ENCODE measurements at regions not wholly inside any gene's neighbourhood (a gene's known extent, or its start where the extent isn't known, plus 50 kb on each side); places are given as distances from the start of the nearest gene placed in this dataset.

DNA sequence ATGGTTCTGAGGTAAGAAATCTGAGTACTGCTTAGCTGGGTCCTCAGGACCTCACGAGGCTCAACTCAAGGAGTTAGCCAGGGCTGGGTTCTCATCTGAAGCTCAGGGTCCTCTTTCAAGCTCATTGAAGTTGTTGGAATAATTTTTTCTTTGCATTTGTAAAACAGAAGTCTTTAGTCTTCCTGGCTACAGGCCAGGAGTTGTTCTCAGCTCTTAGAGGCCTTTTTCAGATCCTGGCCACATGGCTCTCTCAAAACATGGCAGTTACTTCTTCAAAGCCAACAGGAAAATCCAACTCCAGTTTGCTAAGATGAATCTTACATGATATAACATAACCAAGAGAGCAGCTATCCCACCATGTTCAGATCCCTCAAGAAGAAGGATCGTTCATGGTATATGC lies 92.3 kb upstream of the CHODL start:
- H3K4me1 ChIP-seq (ENCODE audit: insufficient read depth, low read length): no peaks in the 10 kb centered on the region
- ATAC-seq (no peak), DNase-seq (ENCODE audit: low spot score) (no peak), FAIRE-seq (no peak)
- no peaks in the 10 kb centered on the region for H3K27me3 ChIP-seq (ENCODE audit: control insufficient read depth in 1 of 2, insufficient read depth in 2 of 2, low read length in 2 of 2)
- WGBS (ENCODE audit: low lambda C conversion rate): 0% methylated on average over 2 of the region's 2 CpGs
- CTCF ChIA-PET (ENCODE audit: low intra/inter-chr PET ratio, low total read pairs): no interaction called here
- TF ChIP-seq GATAD2A (CRISPR knock-in tag; IDR thresholded peaks at IDR 0.05) (no peak), MIER3 (CRISPR knock-in tag; IDR thresholded peaks at IDR 0.05; ENCODE audit: borderline replicate concordance) (no peak), ZSCAN20 (CRISPR knock-in tag; IDR thresholded peaks at IDR 0.05; ENCODE audit: borderline replicate concordance) (no peak), ERF (CRISPR knock-in tag; IDR thresholded peaks at IDR 0.05) (no peak), SYNCRIP (IDR thresholded peaks at IDR 0.05; ENCODE audit: insufficient read depth, low read depth, low read length) (no peak), TCF12 (IDR thresholded peaks at IDR 0.05) (no peak), TCF12 (CRISPR knock-in tag; IDR thresholded peaks at IDR 0.05) (no peak), ZNF577 (CRISPR knock-in tag; IDR thresholded peaks at IDR 0.05; ENCODE audit: borderline replicate concordance, low read depth) (no peak), PHF8 (CRISPR knock-in tag; IDR thresholded peaks at IDR 0.05) (no peak), ATF7-NPFF (CRISPR knock-in tag; IDR thresholded peaks at IDR 0.05; ENCODE audit: low read depth) (no peak), THAP11 (CRISPR knock-in tag; IDR thresholded peaks at IDR 0.05) (no peak), ISX (CRISPR knock-in tag; conservative IDR thresholded peaks at IDR 0.05) (no peak)
- TF ChIP-seq, protein P1, sequence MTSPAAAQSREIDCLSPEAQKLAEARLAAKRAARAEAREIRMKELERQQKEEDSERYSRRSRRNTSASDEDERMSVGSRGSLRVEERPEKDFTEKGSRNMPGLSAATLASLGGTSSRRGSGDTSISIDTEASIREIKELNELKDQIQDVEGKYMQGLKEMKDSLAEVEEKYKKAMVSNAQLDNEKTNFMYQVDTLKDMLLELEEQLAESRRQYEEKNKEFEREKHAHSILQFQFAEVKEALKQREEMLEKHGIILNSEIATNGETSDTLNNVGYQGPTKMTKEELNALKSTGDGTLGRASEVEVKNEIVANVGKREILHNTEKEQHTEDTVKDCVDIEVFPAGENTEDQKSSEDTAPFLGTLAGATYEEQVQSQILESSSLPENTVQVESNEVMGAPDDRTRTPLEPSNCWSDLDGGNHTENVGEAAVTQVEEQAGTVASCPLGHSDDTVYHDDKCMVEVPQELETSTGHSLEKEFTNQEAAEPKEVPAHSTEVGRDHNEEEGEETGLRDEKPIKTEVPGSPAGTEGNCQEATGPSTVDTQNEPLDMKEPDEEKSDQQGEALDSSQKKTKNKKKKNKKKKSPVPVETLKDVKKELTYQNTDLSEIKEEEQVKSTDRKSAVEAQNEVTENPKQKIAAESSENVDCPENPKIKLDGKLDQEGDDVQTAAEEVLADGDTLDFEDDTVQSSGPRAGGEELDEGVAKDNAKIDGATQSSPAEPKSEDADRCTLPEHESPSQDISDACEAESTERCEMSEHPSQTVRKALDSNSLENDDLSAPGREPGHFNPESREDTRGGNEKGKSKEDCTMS (CRISPR knock-in tag; conservative IDR thresholded peaks at IDR 0.05): no peak
- TF ChIP-seq, protein P2, sequence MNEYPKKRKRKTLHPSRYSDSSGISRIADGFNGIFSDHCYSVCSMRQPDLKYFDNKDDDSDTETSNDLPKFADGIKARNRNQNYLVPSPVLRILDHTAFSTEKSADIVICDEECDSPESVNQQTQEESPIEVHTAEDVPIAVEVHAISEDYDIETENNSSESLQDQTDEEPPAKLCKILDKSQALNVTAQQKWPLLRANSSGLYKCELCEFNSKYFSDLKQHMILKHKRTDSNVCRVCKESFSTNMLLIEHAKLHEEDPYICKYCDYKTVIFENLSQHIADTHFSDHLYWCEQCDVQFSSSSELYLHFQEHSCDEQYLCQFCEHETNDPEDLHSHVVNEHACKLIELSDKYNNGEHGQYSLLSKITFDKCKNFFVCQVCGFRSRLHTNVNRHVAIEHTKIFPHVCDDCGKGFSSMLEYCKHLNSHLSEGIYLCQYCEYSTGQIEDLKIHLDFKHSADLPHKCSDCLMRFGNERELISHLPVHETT (CRISPR knock-in tag; conservative IDR thresholded peaks at IDR 0.05): no peak
- H3K4me2 ChIP-seq (ENCODE audit: low read depth, low read length): no peak overlapping the region
- H3K27ac ChIP-seq (ENCODE audit: extremely low read length, insufficient read depth, low read length): no peak overlapping the region
- in situ Hi-C loops (cut with HindIII; ENCODE audit: extremely low pct_ligation_motif_present, low pct_unique_long_range_greater_than_20kb) (no loop called here), intact Hi-C loops (cut with micrococcal nuclease; ENCODE audit: unreplicated experiment) (no loop called here)
- H3K4me3 ChIP-seq (replicated peaks in 1 of 3; ENCODE audit: insufficient read depth in 1 of 3, low read depth in 2 of 3, low read length in 3 of 3): no peak overlapping the region
- H3K79me2 ChIP-seq (ENCODE audit: insufficient read depth, low read length): no peaks in the 10 kb centered on the region
- H4K20me1 ChIP-seq (ENCODE audit: insufficient read depth, low read length): no peaks in the 10 kb centered on the region
- no peaks in the 10 kb centered on the region for H3K36me3 ChIP-seq (replicated peaks in 1 of 2; ENCODE audit: control insufficient read depth in 1 of 2, insufficient read depth in 2 of 2, low read length in 2 of 2)
- no TSS peak for BruUV-seq (replicated peaks)
- no peaks in the 10 kb centered on the region for H3K9me3 ChIP-seq (ENCODE audit: low read length)
- POLR2A ChIA-PET: no interaction called here
- no peak overlapping the region for H3K9ac ChIP-seq (ENCODE audit: insufficient read depth, low read depth, low read length)
- no peak overlapping the region for H2AFZ ChIP-seq (ENCODE audit: low read length)

Data from HepG2 (cell line).